Activated CD4-positive, alpha-beta T cell treated with anti-CD3 and anti-CD28 coated beads for 24 hours (primary cell): ENCODE measurements at regions not wholly inside any gene's neighbourhood (a gene's known extent, or its start where the extent isn't known, plus 50 kb on each side); places are given as distances from the start of the nearest gene placed in this dataset.

Experiments
- DNase-seq, 2 donors: peaks; one replicate each; pipeline ENCODE4 v3.0.0-alpha.2; 2020; ENCODE audit warnings: low read depth in 2 of 2

DNA sequence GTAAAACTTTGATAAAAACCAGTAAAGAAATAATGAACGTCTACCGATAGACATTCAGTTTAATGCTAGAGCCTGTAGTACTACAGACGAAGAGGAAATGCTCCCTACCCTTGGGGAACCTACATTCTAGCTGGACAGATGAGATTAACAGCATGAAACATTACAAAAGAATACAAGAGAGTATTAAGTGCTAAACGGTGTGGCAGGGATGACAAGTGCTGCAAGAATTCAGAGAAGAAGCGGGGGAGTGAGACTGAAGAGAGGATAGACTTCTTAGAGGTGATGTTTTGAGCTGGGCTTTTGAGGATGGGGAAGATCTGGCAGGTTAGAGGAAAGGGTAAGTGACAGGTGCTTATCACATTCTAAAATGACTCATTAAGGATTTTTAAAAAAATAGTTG is 52.6 kb upstream of the ESX1 start:
- no peak for DNase-seq

DNA sequence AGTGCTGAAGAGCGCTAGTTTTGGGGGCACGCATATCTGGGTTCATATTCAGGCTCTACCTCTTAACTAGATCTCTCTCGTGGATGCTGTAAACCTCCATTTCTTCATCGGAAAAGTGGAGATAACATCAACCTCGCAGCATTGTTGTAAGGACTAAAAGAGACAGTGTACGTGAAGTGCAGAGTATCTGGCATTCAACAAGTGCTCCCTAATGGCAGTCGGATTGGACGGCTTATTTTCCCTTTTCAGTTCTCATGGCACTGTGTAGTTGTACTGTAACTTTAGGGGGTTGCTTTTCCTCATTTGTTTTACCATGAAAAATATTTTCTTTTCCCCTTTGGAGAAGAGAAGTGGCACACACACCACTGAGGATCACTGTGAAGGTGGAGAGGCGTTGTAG is 51.4 kb upstream of the ESX1 start:
- no peak for DNase-seq
